ENCODE measurements at regions not wholly inside any gene's neighbourhood (a gene's known extent, or its start where the extent isn't known, plus 50 kb on each side); places are given as distances from the start of the nearest gene placed in this dataset.

GRCh38 chr2:58788402-58788801 is 547.3 kb upstream of the FANCL start:
- H3K27ac ChIP-seq (replicated peaks): no peak overlapping the region
- no peak for DNase-seq (ENCODE audit: low read depth in 1 of 2, low spot score in 1 of 2)
- TF ChIP-seq POLR2AphosphoS5 (IDR thresholded peaks at IDR 0.05; ENCODE audit: low read depth) (no peak), SPI1 (IDR thresholded peaks at IDR 0.05; ENCODE audit: borderline replicate concordance, low read depth) (no peak)
- no peaks in the 10 kb centered on the region for H3K27me3 ChIP-seq (ENCODE audit: insufficient read depth, poor library complexity, severe bottlenecking)
- no peak overlapping the region for H3K4me3 ChIP-seq (replicated peaks; ENCODE audit: insufficient read depth, low read length)

- no peak for DNase-seq (ENCODE audit: low read depth in 1 of 2, low spot score in 1 of 2)
- H3K4me3 ChIP-seq (replicated peaks; ENCODE audit: insufficient read depth, low read length): no peak overlapping the region
- no peak for TF ChIP-seq GABPA (IDR thresholded peaks at IDR 0.05; ENCODE audit: low read depth)
- TF ChIP-seq CTCF (IDR thresholded peaks at IDR 0.05; ENCODE audit: insufficient read depth, low read length): no peak
- no peak for TF ChIP-seq POLR2AphosphoS5 (IDR thresholded peaks at IDR 0.05; ENCODE audit: low read depth)
- TF ChIP-seq SPI1 (IDR thresholded peaks at IDR 0.05; ENCODE audit: borderline replicate concordance, low read depth): no peak
- no peak for TF ChIP-seq REST (IDR thresholded peaks at IDR 0.05; ENCODE audit: insufficient replicate concordance, low read depth)
- no peak overlapping the region for H3K27ac ChIP-seq (replicated peaks)
- no peaks in the 10 kb centered on the region for H3K27me3 ChIP-seq (ENCODE audit: insufficient read depth, poor library complexity, severe bottlenecking)
Measured at GRCh38 chr2:58770846-58771245, 529.7 kb upstream of the FANCL start.

- no peaks in the 10 kb centered on the region for H3K27me3 ChIP-seq (ENCODE audit: insufficient read depth, poor library complexity, severe bottlenecking)
- DNase-seq (ENCODE audit: low read depth in 1 of 2, low spot score in 1 of 2): no peak
- H3K4me3 ChIP-seq (replicated peaks; ENCODE audit: insufficient read depth, low read length): no peak overlapping the region
- H3K27ac ChIP-seq (replicated peaks): no peak overlapping the region
- TF ChIP-seq GABPA (IDR thresholded peaks at IDR 0.05; ENCODE audit: low read depth) (no peak), SPI1 (IDR thresholded peaks at IDR 0.05; ENCODE audit: borderline replicate concordance, low read depth) (no peak), CTCF (IDR thresholded peaks at IDR 0.05; ENCODE audit: insufficient read depth, low read length) (no peak), POLR2AphosphoS5 (IDR thresholded peaks at IDR 0.05; ENCODE audit: low read depth) (no peak), REST (IDR thresholded peaks at IDR 0.05; ENCODE audit: insufficient replicate concordance, low read depth) (no peak)
Measured at GRCh38 chr2:58769864-58770234, 528.7 kb upstream of the FANCL start.

- TF ChIP-seq CTCF (IDR thresholded peaks at IDR 0.05; ENCODE audit: insufficient read depth, low read length) (no peak), GABPA (IDR thresholded peaks at IDR 0.05; ENCODE audit: low read depth) (no peak), POLR2AphosphoS5 (IDR thresholded peaks at IDR 0.05; ENCODE audit: low read depth) (no peak), REST (IDR thresholded peaks at IDR 0.05; ENCODE audit: insufficient replicate concordance, low read depth) (no peak)
- no peak overlapping the region for H3K4me3 ChIP-seq (replicated peaks; ENCODE audit: insufficient read depth, low read length)
- H3K27me3 ChIP-seq (ENCODE audit: insufficient read depth, poor library complexity, severe bottlenecking): no peaks in the 10 kb centered on the region
- H3K27ac ChIP-seq (replicated peaks): no peak overlapping the region
- no peak for DNase-seq (ENCODE audit: low read depth in 1 of 2, low spot score in 1 of 2)
Measured at GRCh38 chr2:58769111-58769863, 528.2 kb upstream of the FANCL start.

Data from HL-60 (cell line).